Mesothelial cell of epicardium (in vitro differentiated cells): ENCODE measurements at regions not wholly inside any gene's neighbourhood (a gene's known extent, or its start where the extent isn't known, plus 50 kb on each side); places are given as distances from the start of the nearest gene placed in this dataset.

ENCODE experiments used
- DNase-seq, 2 experiments: peaks; one replicate each; pipeline ENCODE4 v3.0.0; 2021; ENCODE audit warnings: low spot score in 2 of 2; ENCODE audit not compliant: unreplicated experiment in 2 of 2
- H3K27ac Mint-ChIP-seq: 2 replicates; pipeline ENCODE4 v1.8.0; 2021; ENCODE audit warnings: mixed read lengths
- H3K27me3 Mint-ChIP-seq: 2 replicates; pipeline ENCODE4 v1.8.0; 2021; ENCODE audit warnings: low read depth, mixed read lengths
- H3K36me3 Mint-ChIP-seq: 2 replicates; pipeline ENCODE4 v1.8.0; 2021; ENCODE audit warnings: mixed read lengths
- H3K4me1 Mint-ChIP-seq: 2 replicates; pipeline ENCODE4 v1.8.0; 2021; ENCODE audit warnings: mixed read lengths
- H3K4me3 Mint-ChIP-seq: 2 replicates; pipeline ENCODE4 v1.8.0; 2021; ENCODE audit warnings: mild to moderate bottlenecking, moderate library complexity, mixed read lengths
- H3K9me3 Mint-ChIP-seq: 2 replicates; pipeline ENCODE4 v1.8.0; 2021; ENCODE audit warnings: mixed read lengths
- TF ChIP-seq, protein P1 (sequence below): fragments of 200-600 bp; sonication (generic); IDR thresholded peaks from one replicate; pipeline ENCODE4 v1.5.0; 2021; ENCODE audit warnings: antibody characterized with exemption; ENCODE audit not compliant: unreplicated experiment

- TF ChIP-seq, protein P1, sequence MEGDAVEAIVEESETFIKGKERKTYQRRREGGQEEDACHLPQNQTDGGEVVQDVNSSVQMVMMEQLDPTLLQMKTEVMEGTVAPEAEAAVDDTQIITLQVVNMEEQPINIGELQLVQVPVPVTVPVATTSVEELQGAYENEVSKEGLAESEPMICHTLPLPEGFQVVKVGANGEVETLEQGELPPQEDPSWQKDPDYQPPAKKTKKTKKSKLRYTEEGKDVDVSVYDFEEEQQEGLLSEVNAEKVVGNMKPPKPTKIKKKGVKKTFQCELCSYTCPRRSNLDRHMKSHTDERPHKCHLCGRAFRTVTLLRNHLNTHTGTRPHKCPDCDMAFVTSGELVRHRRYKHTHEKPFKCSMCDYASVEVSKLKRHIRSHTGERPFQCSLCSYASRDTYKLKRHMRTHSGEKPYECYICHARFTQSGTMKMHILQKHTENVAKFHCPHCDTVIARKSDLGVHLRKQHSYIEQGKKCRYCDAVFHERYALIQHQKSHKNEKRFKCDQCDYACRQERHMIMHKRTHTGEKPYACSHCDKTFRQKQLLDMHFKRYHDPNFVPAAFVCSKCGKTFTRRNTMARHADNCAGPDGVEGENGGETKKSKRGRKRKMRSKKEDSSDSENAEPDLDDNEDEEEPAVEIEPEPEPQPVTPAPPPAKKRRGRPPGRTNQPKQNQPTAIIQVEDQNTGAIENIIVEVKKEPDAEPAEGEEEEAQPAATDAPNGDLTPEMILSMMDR = no peak
- no peaks in the 10 kb centered on the region for H3K36me3 Mint-ChIP-seq
Observed at GRCh38 chr2:16394986-16395550, 270.6 kb downstream of the CYRIA start.

GRCh38 chr2:16394072-16394985 is 271.3 kb downstream of the CYRIA start:
- H3K4me1 Mint-ChIP-seq = peaks cover 15% of the 10 kb centered on the region
- H3K4me3 Mint-ChIP-seq = no peak overlapping the region
- no peaks in the 10 kb centered on the region for H3K27me3 Mint-ChIP-seq
- H3K27ac Mint-ChIP-seq = no peak overlapping the region
- TF ChIP-seq, protein P1 = no peak
- H3K36me3 Mint-ChIP-seq = no peaks in the 10 kb centered on the region
- DNase-seq = no peak
- H3K9me3 Mint-ChIP-seq = peaks cover 7% of the 10 kb centered on the region

More at GRCh38 chr2:16394986-16395550, 270.6 kb downstream of the CYRIA start:
- peaks cover 17% of the 10 kb centered on the region for H3K4me1 Mint-ChIP-seq
- DNase-seq = no peak
- no peak overlapping the region for H3K27ac Mint-ChIP-seq
- H3K4me3 Mint-ChIP-seq = no peak overlapping the region
- H3K9me3 Mint-ChIP-seq = peaks cover 7% of the 10 kb centered on the region
- H3K27me3 Mint-ChIP-seq = no peaks in the 10 kb centered on the region

DNA sequence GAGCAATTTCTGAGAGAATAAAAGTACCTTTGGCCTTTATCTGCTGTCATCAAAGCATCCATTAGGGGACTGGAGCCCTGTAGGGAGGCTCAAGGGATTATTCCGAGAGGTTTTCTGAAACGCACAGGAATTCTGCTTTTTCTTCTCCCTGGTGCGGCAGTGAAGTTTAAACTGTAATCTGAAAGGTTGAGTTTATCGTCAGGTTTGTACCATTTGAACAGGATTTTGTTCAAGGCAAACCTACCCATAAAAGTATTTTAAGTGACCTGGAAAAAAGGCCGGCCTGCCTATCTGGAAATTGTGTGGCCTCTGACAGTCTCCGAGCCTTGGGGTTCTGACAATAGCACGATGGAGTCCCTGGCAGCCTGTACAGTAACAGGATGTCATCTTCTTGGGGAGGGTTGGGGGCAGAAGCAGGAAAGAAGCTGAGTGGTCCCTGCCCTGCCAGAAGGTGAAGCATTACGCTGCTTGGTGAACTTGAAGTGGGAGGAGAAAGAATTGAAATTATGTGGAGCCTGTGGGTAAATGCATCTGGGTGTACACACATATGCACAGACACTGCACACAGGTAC is 272.0 kb downstream of the CYRIA start:
- Mint-ChIP-seq H3K27me3 (no peaks in the 10 kb centered on the region), H3K36me3 (no peaks in the 10 kb centered on the region), H3K4me1 (peaks cover 13% of the 10 kb centered on the region), H3K27ac (no peak overlapping the region), H3K4me3 (no peak overlapping the region), H3K9me3 (peaks cover 7% of the 10 kb centered on the region)
- no peak for DNase-seq
- TF ChIP-seq, protein P1 = no peak

DNA sequence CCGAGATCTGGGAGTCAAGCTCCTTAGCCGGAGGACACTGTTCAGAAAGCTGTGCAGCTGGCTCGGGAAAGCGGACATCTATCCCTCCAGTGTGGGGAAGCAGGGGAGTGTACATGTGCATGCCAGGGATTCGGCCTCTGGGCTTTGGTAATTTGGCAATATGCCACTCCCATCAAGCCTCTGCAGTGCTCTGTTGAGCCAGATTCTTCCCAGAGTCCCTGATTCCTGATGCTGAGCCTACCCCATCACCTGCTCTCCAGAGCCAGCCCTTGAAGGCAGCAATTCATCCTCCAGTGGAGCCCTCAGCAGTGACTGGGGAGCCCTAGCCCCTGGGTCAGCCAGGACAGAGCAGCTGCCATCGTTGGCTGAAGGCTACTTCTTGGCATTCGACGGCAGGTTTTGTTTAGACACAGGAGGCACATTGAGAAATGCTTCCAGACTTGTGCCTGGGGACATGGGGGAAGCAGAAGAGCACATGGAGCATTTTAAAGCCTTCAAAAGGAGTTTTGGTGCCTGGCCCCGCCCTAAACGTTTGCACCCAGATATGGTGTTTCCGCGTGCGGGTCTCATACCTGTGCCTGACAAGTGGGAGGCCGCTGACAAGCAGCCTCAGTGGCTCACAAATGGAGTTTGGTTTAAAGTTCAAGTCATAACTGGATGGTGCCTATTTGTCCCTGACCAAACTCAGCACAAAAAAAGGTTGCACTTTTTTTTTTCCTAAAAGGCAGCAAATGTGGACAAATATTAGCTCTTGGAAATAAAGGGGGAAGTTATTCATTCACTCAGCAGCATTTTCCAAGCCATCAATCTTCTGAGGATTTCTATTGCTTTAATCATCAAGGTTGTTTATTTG is 272.8 kb downstream of the CYRIA start:
- no peak for DNase-seq
- H3K9me3 Mint-ChIP-seq = peaks cover 5% of the 10 kb centered on the region
- H3K4me1 Mint-ChIP-seq = peaks cover 12% of the 10 kb centered on the region
- TF ChIP-seq, protein P1 = no peak
- H3K4me3 Mint-ChIP-seq = no peak overlapping the region
- no peaks in the 10 kb centered on the region for H3K36me3 Mint-ChIP-seq
- no peaks in the 10 kb centered on the region for H3K27me3 Mint-ChIP-seq
- H3K27ac Mint-ChIP-seq = no peak overlapping the region

DNA sequence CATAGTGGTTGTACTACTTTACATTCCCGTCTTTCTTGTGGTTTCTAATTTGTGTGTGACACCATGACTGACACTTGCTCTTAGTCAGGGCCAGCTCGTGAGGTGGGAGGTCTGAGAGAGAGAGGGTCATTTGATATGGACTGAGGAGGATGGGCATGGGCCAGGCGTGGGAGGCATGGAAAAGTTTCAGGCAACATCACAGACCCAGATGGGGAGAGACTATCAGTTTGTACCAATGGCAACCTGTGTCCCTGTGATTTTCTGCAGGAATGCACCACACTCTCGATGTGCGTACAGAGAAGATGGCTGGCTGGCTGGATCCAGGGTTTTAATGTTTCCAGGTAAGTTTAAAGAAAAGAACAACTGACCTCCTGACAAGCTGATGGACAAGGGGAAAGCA is 273.6 kb downstream of the CYRIA start:
- TF ChIP-seq, protein P1 = no peak
- Mint-ChIP-seq H3K9me3 (no peaks in the 10 kb centered on the region), H3K4me1 (peaks cover 12% of the 10 kb centered on the region), H3K36me3 (no peaks in the 10 kb centered on the region), H3K27ac (no peak overlapping the region), H3K27me3 (no peaks in the 10 kb centered on the region), H3K4me3 (no peak overlapping the region)
- no peak for DNase-seq
